ENCODE measurements at regions not wholly inside any gene's neighbourhood (a gene's known extent, or its start where the extent isn't known, plus 50 kb on each side); places are given as distances from the start of the nearest gene placed in this dataset.

GRCh38 chr9:96086936-96087571, 211.6 kb downstream of the ERCC6L2 start:
- DNase-seq: no peak

GRCh38 chr9:96085491-96086143, 210.1 kb downstream of the ERCC6L2 start:
- DNase-seq: no peak

- no peak for DNase-seq
Observed at GRCh38 chr9:96084331-96084734, 208.8 kb downstream of the ERCC6L2 start.

DNA sequence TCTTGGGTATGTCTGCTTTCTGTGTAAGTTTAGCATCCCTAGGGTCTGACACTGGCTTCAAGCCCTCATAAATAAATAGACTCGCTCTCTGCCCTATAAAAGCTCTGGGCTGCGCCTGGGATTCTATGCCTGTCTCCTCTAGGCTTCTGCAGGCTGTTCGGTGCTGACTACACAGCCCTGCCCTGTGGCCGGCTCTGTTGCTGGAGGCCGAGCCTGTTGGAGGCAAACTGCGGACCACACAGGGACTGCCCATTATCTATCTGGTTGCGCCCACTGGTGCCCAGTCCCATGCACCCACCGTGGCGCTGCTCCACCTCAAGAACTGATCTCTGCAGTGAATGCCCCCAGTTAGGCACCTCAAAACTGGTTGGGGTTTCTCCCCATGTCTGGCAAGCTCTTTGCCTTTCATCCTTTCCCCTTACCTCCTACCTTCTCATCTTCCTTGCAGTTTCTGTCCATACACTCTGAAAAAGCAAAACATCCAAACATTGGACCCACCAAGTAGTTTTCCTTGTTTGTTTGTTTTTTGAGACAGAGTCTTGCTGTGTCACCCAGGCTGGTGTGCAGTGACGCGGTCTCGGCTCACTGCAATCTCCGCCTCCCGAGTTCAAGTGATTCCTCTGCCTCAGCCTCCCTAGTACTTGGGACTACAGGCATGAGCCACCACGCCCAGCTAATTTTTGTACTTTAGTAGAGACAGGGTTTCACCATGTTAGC, 207.2 kb downstream of the ERCC6L2 start:
- DNase-seq: no peak

GRCh38 chr9:96080364-96080763, 204.9 kb downstream of the ERCC6L2 start:
- DNase-seq: no peak

DNA sequence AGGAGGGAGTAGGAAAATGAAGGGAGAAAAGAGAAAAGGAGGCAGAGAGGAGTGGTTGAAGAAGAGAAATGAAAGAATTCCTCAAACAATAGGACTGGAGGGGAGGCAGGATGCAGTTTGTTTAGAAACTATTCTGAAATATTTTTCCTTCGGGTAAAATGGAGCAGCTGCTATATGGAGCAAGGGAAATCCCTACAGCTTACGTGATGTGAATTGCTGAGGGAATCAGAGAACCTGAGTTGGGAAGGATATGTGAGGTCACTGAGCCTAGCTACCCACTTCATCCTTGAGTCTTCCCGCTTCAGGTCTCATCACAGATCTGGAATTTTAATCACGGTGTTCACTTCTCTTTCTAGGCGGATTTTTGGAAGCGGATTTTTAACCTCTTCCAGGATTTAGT, 204.3 kb downstream of the ERCC6L2 start:
- no peak for DNase-seq

- DNase-seq: no peak
Observed at GRCh38 chr9:96078897-96079490, 203.5 kb downstream of the ERCC6L2 start.

- DNase-seq: no peak
Observed at GRCh38 chr9:96075757-96076156, 200.3 kb downstream of the ERCC6L2 start.

DNA sequence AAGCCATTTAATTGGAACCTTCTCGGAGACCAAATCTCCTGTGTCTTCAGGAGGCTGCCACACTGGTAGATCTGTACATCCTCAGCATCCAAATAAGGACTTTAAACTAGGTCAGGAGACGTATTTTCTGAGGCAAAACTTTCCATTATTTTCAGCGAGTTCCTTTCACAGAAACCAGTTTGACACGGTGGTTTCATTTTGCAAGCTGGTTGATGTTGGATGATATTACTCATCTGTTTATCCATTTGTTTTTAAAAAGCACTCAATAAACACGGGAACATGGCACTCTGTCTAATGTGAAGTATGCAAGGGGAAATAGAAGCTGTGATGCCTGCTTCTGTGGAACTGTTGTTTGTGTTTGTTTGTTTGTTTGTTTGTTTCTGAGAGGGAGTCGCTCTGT, 199.6 kb downstream of the ERCC6L2 start:
- no peak for DNase-seq

DNA sequence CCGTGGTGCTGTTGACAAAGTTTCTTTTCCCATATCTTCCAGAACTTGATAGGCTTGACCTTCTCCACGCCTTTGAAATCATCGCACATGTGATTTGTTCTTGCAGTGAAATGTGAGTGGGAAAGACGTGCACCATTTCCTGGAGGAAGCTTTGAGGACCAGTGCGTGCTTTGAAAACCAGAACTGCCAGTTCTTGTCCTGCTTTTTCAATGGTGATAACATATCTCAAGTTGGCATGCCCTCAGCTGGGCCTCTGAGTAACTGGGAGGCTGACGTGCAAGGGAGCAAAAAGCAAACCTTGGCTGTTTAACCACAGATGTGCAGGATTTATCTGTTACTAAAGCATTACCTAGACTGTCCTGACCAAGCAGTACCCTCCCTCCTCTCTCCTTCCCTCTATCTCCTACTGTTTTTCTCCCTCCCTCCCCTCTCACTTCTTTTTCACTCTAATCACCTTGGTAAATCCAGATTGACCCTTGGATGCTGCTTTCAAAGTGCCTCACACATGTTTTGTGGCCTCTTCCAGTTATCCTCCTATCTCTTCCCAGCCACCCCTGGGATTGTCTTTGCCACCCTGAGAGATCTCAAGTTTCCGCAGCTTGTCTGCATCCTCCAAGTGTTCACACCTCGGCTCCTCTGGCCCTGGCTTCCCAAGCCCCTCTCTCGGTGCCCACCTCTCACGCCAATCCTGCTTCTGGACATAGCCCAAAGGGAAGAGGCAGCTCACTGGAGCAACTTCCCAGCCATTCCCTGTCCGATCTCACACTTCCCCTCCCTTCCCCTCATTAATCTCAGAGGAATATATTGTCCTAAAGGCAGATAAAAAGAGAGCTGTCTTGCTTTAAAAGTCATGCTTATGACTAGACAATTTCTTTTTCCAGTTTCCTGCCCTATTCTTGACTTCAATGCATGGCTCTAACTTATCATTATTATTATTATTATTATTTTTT, 198.3 kb downstream of the ERCC6L2 start:
- DNase-seq: no peak

DNA sequence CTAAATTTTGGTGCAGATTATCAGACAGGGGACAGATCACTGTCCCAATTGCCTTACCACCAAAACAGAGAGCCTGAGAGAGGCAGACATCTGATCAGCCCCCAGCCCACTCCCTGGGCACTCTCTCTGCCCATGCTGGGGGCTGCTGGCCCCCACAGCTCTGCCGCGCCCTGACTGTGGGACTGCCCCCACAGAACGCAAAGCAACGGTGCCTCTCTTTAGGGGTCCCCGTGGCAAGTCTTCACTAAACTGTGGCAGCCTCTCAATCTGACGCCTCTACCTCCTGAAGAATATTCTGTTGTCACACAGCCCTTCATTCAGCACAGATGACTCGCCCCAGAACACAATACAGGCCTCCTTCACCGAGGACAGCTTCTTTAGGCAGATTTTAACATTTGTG, 197.4 kb downstream of the ERCC6L2 start:
- DNase-seq: no peak

GRCh38 chr9:96071815-96072124, 196.3 kb downstream of the ERCC6L2 start:
- DNase-seq: no peak

DNA sequence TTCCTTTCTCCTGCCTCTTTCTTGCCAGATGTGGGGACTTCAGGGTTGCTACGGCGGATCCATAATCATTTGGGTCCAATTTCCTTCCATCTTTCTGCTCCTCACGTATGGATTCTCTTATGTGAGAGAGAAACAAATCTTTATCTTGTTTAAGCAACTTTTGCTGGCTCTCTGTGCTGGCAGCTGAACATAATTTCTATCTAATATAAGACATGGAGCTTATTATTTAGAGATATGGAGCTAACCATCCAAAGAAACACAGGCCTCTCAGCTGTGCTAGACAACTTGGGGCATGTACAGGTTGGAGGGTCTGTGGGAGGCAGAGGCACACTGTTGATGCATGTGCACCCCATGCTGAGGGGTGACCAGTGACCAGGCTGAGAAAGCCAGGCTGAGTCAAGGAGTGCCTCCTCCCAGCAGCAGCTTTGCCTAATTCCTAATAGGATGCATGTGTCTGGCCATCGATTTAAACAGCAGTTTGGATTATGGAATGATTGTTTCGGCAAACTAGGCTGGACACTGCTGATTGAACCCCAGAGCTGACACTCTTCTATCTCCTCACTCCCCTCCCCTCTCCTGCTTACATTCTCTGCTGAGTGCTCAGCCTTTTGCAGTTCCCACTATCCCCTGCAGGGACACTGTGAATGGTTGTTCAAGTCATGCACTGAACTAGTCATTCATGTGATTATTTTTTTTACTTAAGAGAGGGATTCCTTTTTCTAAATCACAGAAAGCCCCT, 195.8 kb downstream of the ERCC6L2 start:
- no peak for DNase-seq

- no peak for DNase-seq
Observed at GRCh38 chr9:96069629-96070220, 194.2 kb downstream of the ERCC6L2 start.

DNA sequence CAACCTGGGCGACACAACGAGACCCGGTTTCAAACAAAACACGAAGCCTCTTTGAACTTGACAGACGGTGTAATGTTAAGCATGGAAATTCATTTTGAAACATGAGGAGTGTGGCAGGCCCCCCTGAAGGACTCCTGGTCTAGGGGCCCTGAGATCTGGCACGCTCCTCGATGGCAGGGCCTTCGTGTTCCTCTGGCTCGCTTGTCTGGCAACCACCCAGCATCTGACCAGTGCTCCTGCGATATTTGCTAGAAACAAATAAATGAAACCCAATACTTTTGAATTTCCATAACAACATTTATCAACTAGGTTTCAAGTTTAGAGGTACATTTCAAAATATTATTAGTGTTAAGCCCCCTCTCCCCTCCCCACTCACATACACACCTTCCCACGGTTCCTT, 193.0 kb downstream of the ERCC6L2 start:
- no peak for DNase-seq

DNA sequence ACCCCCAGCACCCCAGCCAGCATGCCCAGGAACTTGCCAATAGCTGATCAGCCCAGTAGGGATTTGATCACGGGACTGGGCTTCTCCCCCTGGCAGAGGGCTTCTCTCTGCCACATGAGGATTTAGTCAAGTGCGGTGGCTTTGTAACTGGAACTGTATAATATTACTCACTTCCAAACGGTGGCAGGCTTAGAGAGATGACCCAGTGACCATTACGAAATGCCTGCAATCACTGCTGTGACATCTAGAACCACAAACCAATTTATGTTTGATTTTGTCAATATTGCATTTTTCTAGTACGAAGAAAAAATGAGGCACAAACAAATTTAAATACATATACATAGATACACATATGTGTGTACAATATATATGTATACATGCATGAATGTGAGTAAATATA, 192.1 kb downstream of the ERCC6L2 start:
- no peak for DNase-seq

DNA sequence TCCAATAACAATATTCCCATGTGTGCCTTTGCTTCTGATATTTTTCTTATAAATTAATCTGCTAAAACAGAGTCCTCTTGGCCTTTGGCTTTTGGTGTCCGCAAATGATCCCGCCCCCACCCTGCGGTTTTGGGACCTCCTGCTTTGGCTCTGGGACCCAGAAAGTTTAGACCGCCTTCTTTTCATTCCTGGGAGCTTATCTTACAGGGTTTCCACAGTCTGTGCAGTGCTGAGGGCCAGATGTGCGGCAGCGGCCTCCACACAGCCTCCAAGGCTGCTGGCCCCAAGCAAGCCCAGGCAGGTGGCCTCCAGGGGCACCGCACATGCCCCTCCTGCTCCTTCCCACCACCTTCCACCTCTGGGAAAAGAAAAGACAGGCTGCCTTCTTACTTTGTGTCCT, 191.5 kb downstream of the ERCC6L2 start:
- DNase-seq: no peak

- no peak for DNase-seq
Observed at GRCh38 chr9:96065482-96066251, 190.2 kb downstream of the ERCC6L2 start.

DNA sequence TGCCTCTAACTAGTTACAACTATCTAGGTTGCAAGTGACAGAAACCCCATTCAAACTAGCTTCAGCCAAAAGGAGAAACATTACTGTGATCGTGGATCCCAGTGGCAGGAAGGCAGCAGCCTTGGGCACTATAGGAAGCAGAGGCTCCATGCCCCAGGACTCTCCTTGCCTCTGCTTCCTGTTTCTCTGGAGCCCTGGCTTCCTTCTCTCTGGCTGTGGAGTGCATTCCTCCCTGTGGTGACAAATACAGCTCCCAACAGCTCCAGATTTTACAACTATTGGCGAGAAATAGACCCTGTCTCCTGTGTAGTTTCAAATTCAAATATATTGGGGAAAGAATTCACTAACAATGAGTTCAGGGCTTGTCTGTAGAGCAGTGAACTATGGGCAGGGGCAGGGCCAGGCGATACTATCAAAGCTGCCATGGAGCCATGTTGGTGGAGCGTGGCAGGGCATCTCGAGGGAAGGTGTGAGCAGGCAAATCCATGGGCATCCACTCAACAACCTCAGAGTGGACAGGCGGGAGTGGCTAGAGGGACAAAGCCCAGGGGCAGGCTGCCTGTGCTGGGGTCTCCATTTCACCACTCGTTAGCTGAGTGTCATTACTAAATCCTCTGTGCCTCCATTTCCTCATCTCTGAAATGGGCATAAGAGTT, 189.5 kb downstream of the ERCC6L2 start:
- no peak for DNase-seq

DNA sequence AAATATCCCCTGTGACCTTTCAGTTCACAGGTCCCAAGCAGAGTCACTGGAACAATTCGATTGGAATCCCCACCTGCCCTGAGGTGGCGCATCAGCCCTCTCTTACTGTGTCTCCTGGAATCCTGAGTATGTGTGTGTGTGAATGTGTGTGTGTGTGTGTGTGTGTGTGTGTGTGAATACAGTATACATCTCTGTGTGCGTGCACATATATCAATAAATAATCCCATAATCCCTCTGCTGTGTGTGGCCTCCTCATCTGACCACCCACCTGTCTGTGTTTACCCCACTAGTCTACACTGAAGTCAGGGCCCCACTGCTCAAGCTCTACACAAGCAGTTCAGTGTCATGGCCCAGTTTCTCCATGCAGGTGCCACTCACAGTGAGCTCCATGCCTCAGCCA, 187.4 kb downstream of the ERCC6L2 start:
- no peak for DNase-seq

All from effector CD4-positive, alpha-beta T cell (primary cell).